SU-DHL-6 (cell line): ENCODE measurements at regions not wholly inside any gene's neighbourhood (a gene's known extent, or its start where the extent isn't known, plus 50 kb on each side); places are given as distances from the start of the nearest gene placed in this dataset.

Experiments
- H2AFZ ChIP-seq: fragments of 200-600 bp; sonication (generic); 2 replicates; pipeline ENCODE4 v1.6.1; 2014; ENCODE audit warnings: low read depth, mild to moderate bottlenecking, moderate library complexity, mixed read lengths, antibody characterized with exemption, low read length; ENCODE audit not compliant: severe bottlenecking
- H3F3A ChIP-seq: fragments of 200-600 bp; shearing (Covaris generic); 2 replicates; pipeline ENCODE4 v1.6.0; 2016; ENCODE audit warnings: antibody characterized with exemption, mild to moderate bottlenecking; ENCODE audit not compliant: insufficient read depth
- H3K27ac ChIP-seq: fragments of 200-600 bp; sonication (generic); 2 replicates; pipeline ENCODE4 v1.5.1; 2016; ENCODE audit warnings: low read depth, mild to moderate bottlenecking, low read length, moderate library complexity, mixed read lengths
- H3K27me3 ChIP-seq: fragments of 200-600 bp; sonication (generic), shearing (Covaris generic); 2 replicates; pipeline ENCODE4 v1.6.0; 2014; ENCODE audit warnings: mild to moderate bottlenecking, low read length
- H3K36me3 ChIP-seq: fragments of 200-600 bp; sonication (generic); 2 replicates; pipeline ENCODE4 v1.6.1; 2014; ENCODE audit warnings: mild to moderate bottlenecking, low read length, mixed read lengths
- H3K4me2 ChIP-seq: fragments of 300-600, 200-600 bp; shearing (Covaris generic), sonication (generic); 2 replicates; pipeline ENCODE4 v1.6.0; 2014; ENCODE audit warnings: low read length, low read depth, mild to moderate bottlenecking; ENCODE audit not compliant: poor library complexity, severe bottlenecking
- H3K4me3 ChIP-seq: fragments of 200-600 bp; sonication (generic); 2 replicates; pipeline ENCODE4 v1.5.1; 2014; ENCODE audit warnings: antibody characterized with exemption, low read length, mild to moderate bottlenecking, mixed read lengths; ENCODE audit not compliant: insufficient read depth, poor library complexity, severe bottlenecking
- H3K79me2 ChIP-seq: fragments of 200-600 bp; sonication (generic); 2 replicates; pipeline ENCODE4 v1.6.1; 2014; ENCODE audit warnings: mild to moderate bottlenecking, low read length, moderate library complexity; ENCODE audit not compliant: insufficient read depth
- H3K9ac ChIP-seq: fragments of 200-600 bp; sonication (generic); 2 replicates; pipeline ENCODE4 v1.7.0; 2014; ENCODE audit warnings: mild to moderate bottlenecking, low read length
- H3K9me2 ChIP-seq: fragments of 200-600 bp; sonication (generic); replicated peaks from 2 replicates; pipeline ENCODE4 v1.6.1; 2014; ENCODE audit warnings: low read length; ENCODE audit not compliant: insufficient read depth
- H3K9me3 ChIP-seq: fragments of 200-600 bp; sonication (generic); 2 replicates; pipeline ENCODE4 v1.6.1; 2014; ENCODE audit warnings: low read length, mixed read lengths; ENCODE audit not compliant: insufficient read depth
- H4K20me1 ChIP-seq: fragments of 200-600 bp; sonication (generic); 2 replicates; pipeline ENCODE4 v1.6.1; 2014; ENCODE audit warnings: low read depth, mild to moderate bottlenecking, antibody characterized with exemption, low read length, moderate library complexity, mixed read lengths
- CTCF ChIP-seq: fragments of 200-600 bp; sonication (generic); IDR thresholded peaks from one replicate; pipeline ENCODE4 v1.5.1; 2017; ENCODE audit warnings: antibody characterized with exemption, mild to moderate bottlenecking, low read length, moderate library complexity; ENCODE audit not compliant: insufficient read depth, poor library complexity, severe bottlenecking
- EZH2phosphoT487 ChIP-seq: fragments of 200-600 bp; sonication (generic), shearing (Covaris generic); conservative IDR thresholded peaks from 2 replicates; pipeline ENCODE4 v1.6.1; 2018; ENCODE audit warnings: mild to moderate bottlenecking, antibody characterized with exemption, low read length, moderate library complexity, mixed read lengths

DNA sequence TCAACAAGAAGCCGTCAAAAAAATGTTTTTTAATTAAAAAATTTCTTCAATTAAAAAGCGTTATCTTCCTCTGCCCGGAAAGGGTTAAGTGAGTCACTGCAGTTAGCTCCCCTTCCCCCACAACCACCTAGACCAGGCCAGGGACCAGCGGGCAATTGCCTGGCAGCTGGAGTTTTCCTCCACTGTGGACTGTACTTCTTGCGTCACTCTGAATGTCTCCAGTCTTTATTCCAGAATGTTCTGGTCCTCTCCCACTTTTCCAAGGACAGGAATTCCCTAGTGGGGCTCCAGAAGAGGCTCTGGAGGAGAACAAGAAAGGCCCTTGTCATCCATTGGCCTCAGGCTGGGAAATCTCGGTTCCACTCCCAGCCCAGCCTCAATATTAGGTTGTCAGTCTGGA, 114.0 kb downstream of the C9orf50 start:
- Histone ChIP-seq H3K4me3 (no peak overlapping the region), H3K9me2 (no peaks in the 10 kb centered on the region), H2AFZ (no peak overlapping the region), H3K27me3 (no peaks in the 10 kb centered on the region), H3K36me3 (no peaks in the 10 kb centered on the region), H3K4me2 (no peak overlapping the region), H4K20me1 (no peaks in the 10 kb centered on the region), H3K27ac (no peak overlapping the region), H3K9ac (no peak overlapping the region), H3K79me2 (no peaks in the 10 kb centered on the region), H3K9me3 (no peaks in the 10 kb centered on the region), H3F3A (no peaks in the 10 kb centered on the region)
- no peak for TF ChIP-seq EZH2phosphoT487
- no peak for TF ChIP-seq CTCF

GRCh38 chr9:129506041-129506440, 114.9 kb downstream of the C9orf50 start:
- no peak overlapping the region for H3K4me2 ChIP-seq
- TF ChIP-seq EZH2phosphoT487 (no peak), CTCF (no peak)

DNA sequence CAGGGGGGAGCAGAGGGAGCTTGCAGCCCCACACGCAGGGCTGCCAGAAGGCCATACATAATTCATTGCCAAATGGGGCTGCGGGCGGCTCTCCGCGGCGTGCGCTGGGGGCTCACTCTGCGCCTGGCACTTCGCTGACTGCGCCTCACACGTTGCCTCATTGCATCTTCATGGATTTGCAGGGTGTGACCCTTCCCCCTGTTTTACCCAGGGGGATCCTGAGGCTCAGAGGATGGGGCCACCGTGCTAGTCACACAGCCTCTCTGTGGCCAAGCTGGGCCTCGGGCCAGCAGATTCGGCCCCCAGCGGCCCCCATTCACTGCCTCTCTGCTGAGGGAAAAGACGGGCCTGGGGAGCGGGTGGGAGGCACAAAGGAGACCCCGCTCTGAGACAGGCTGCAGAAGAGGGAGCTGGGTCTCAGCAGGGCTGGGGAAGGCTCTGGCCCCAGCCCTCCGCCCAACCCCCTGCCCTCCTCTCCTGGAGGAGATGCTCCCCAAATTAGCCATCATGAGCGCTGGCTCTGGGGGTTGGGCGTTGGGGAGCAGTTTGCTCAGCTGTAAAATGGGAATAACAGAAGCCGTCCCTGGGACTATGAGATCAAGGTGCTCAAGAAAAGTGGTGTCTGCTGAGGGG, 115.5 kb downstream of the C9orf50 start:
- no peaks in the 10 kb centered on the region for H3K9me2 ChIP-seq
- no peaks in the 10 kb centered on the region for H3K27me3 ChIP-seq
- no peaks in the 10 kb centered on the region for H3F3A ChIP-seq
- no peaks in the 10 kb centered on the region for H4K20me1 ChIP-seq
- no peak overlapping the region for H2AFZ ChIP-seq
- H3K4me2 ChIP-seq: no peak overlapping the region
- no peak overlapping the region for H3K9ac ChIP-seq
- TF ChIP-seq CTCF (no peak), EZH2phosphoT487 (no peak)
- no peak overlapping the region for H3K27ac ChIP-seq
- no peaks in the 10 kb centered on the region for H3K79me2 ChIP-seq
- no peak overlapping the region for H3K4me3 ChIP-seq
- H3K9me3 ChIP-seq: no peaks in the 10 kb centered on the region
- no peaks in the 10 kb centered on the region for H3K36me3 ChIP-seq

More at GRCh38 chr9:129506041-129506440, 114.9 kb downstream of the C9orf50 start:
- H3K9me2 ChIP-seq: no peaks in the 10 kb centered on the region
- H2AFZ ChIP-seq: no peak overlapping the region
- no peaks in the 10 kb centered on the region for H3K36me3 ChIP-seq
- no peak overlapping the region for H3K4me3 ChIP-seq
- H3K9me3 ChIP-seq: no peaks in the 10 kb centered on the region
- H3K27me3 ChIP-seq: no peaks in the 10 kb centered on the region
- no peaks in the 10 kb centered on the region for H3F3A ChIP-seq
- H3K27ac ChIP-seq: no peak overlapping the region
- H3K9ac ChIP-seq: no peak overlapping the region
- H4K20me1 ChIP-seq: no peaks in the 10 kb centered on the region
- H3K79me2 ChIP-seq: no peaks in the 10 kb centered on the region
